T-helper 2 cell treated with Interferon-gamma antibody and Interleukin-4, amounts not matched to agents 5 μg/mL and 100 μg/mL, for 36 hours (primary cell): ENCODE measurements at regions not wholly inside any gene's neighbourhood (a gene's known extent, or its start where the extent isn't known, plus 50 kb on each side); places are given as distances from the start of the nearest gene placed in this dataset.
"Not testable (repeated sequence)": the region's sequence is repeated elsewhere in the genome, so short reads cannot be mapped to it uniquely, and the experiment has no call there.

Source experiments
- DNase-seq: peaks from one replicate; pipeline ENCODE4 v3.0.0; 2021; ENCODE audit warnings: low spot score
- H3K27ac Mint-ChIP-seq: one replicate; pipeline ENCODE4 v1.8.0; 2021; ENCODE audit warnings: mild to moderate bottlenecking, mixed read lengths
- H3K27me3 Mint-ChIP-seq: one replicate; pipeline ENCODE4 v1.8.0; 2021; ENCODE audit warnings: low read depth, mixed read lengths
- H3K36me3 Mint-ChIP-seq: one replicate; pipeline ENCODE4 v1.8.0; 2021; ENCODE audit warnings: low read depth, mixed read lengths
- H3K4me1 Mint-ChIP-seq: one replicate; pipeline ENCODE4 v1.8.0; 2021; ENCODE audit warnings: low read depth, mixed read lengths
- H3K4me3 Mint-ChIP-seq: one replicate; pipeline ENCODE4 v1.8.0; 2022; ENCODE audit warnings: mild to moderate bottlenecking, moderate library complexity, mixed read lengths
- H3K9me3 Mint-ChIP-seq: one replicate; pipeline ENCODE4 v1.8.0; 2021; ENCODE audit warnings: mixed read lengths

- not testable (repeated sequence) for H3K27ac Mint-ChIP-seq, H3K27me3 Mint-ChIP-seq, H3K9me3 Mint-ChIP-seq, H3K36me3 Mint-ChIP-seq, DNase-seq, H3K4me1 Mint-ChIP-seq, H3K4me3 Mint-ChIP-seq
These were observed 617.3 kb downstream of the TRIB2 start for GRCh38 chr2:13334071-13334470.

DNA sequence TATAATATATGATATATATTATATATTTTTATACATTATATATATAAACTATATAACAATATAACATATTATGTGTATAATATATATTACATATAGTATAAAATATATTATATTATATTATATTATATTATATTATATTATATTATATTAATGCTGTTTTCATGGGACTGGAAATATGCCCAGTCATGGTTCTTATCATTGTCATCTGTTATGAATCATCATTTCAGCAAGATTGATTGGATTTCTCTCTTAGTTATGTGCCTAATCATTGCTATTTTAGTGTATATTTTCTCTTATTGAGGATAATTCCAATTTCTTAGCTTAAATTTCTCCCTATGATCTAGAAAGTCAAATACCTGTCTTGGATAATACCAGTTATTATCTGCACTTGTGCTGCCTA, 617.8 kb downstream of the TRIB2 start:
- H3K27me3 Mint-ChIP-seq: no peaks in the 10 kb centered on the region
- H3K9me3 Mint-ChIP-seq: peaks cover 4% of the 10 kb centered on the region
- no peaks in the 10 kb centered on the region for H3K36me3 Mint-ChIP-seq
- no peak for DNase-seq
- H3K4me3 Mint-ChIP-seq: no peak overlapping the region
- H3K4me1 Mint-ChIP-seq: no peaks in the 10 kb centered on the region
- H3K27ac Mint-ChIP-seq: no peak overlapping the region

DNA sequence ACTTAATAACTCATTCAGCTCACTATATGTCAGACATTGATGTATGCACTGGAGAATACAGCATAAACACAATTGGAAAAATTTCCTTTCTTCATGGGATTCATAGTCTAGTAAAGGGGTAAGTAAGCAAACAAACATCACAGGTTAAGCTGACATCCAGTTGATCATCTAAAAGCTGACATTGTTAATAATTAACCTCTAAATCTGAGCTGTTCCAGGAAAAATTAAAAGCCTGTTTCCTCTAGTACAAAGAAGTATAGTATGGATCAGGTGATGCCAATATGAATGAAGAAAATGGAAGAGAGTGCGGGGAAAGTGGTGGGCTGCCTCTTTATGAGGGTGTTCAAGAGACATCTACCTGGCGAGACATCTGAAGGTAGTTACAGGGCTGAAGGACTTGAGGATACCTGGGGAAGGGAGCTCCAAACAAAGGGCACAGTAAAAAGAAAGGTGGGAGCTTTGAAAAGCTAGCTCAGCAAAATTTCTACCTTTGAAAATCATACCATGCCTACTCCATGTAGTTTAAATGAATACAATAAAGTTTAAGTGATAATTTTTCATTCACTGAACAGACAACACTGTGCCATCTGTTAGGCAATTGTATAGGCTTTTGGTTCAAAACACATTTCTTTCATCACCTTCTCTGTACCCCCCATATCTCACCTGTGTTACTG, 619.3 kb downstream of the TRIB2 start:
- H3K9me3 Mint-ChIP-seq: peaks cover 4% of the 10 kb centered on the region
- H3K4me1 Mint-ChIP-seq: no peaks in the 10 kb centered on the region
- H3K27me3 Mint-ChIP-seq: no peaks in the 10 kb centered on the region
- DNase-seq: no peak
- H3K27ac Mint-ChIP-seq: no peak overlapping the region
- no peak overlapping the region for H3K4me3 Mint-ChIP-seq
- no peaks in the 10 kb centered on the region for H3K36me3 Mint-ChIP-seq

- Mint-ChIP-seq H3K9me3 (no peaks in the 10 kb centered on the region), H3K4me3 (no peak overlapping the region), H3K27ac (no peak overlapping the region), H3K4me1 (no peaks in the 10 kb centered on the region), H3K27me3 (no peaks in the 10 kb centered on the region), H3K36me3 (no peaks in the 10 kb centered on the region)
- DNase-seq: no peak
These were observed 634.3 kb downstream of the TRIB2 start for GRCh38 chr2:13351068-13351467.

GRCh38 chr2:13353083-13353482, 636.3 kb downstream of the TRIB2 start:
- Mint-ChIP-seq H3K36me3 (no peaks in the 10 kb centered on the region), H3K9me3 (no peaks in the 10 kb centered on the region), H3K27ac (no peak overlapping the region), H3K4me1 (no peaks in the 10 kb centered on the region), H3K4me3 (no peak overlapping the region), H3K27me3 (no peaks in the 10 kb centered on the region)
- no peak for DNase-seq

DNA sequence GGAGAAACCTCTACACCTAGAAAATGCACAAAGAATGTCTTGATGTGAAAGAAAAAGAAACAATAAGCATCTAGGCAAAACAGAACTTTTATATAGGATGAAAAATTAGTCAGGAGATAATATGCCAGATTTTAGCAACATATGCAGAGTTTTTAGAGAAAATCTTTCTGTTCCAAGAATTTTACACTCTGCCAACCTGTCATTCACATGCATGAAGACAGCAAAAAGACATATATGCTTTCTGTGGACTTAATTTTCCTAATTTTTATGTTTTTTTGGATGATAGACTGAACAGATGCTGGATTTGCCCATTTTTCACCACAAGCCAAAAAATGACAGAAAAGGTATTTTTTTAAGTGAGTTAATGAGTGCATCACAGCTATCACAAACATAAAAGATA, 637.3 kb downstream of the TRIB2 start:
- Mint-ChIP-seq H3K4me3 (no peak overlapping the region), H3K4me1 (no peaks in the 10 kb centered on the region), H3K36me3 (no peaks in the 10 kb centered on the region), H3K9me3 (no peaks in the 10 kb centered on the region), H3K27me3 (no peaks in the 10 kb centered on the region), H3K27ac (no peak overlapping the region)
- no peak for DNase-seq

DNA sequence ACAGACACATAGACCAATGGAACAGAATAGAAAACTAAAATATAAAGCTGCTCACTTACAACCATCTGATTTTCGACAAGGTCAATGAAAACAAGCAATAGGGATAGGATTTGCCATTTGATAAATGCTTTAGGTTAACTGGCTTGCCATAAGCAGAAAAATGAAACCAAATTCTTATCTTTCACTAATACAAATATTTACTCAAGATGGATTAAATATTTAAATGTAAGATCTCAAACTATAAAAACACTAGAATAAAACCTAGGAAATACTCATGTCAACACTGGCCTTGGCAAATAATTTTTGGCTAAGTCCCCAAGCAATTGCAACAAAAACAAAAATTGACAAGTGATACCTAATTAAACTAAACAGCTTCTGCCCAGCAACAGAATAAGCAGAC, 665.2 kb downstream of the TRIB2 start:
- not testable (repeated sequence) for H3K4me3 Mint-ChIP-seq, H3K27ac Mint-ChIP-seq, H3K4me1 Mint-ChIP-seq, H3K27me3 Mint-ChIP-seq, DNase-seq, H3K36me3 Mint-ChIP-seq, H3K9me3 Mint-ChIP-seq

DNA sequence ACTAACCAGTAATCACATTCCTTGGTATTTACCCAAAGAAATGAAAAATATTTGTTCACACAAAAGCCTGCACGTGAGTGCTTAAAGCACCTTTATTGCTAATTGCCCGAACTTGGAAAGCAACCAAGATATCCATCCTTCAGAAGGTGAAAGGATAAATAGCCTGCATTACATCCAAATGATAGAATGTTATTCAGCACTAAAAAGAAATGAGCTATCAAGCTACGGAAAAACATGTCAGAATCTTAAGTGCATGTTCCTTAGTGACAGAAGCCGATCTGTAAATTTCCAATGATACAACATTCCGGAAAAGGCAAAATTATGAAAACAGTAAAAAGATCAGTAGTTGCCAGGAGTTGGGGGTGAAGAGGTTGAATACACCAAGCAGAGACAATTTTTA, 672.4 kb downstream of the TRIB2 start:
- H3K4me3 Mint-ChIP-seq, H3K27ac Mint-ChIP-seq, H3K4me1 Mint-ChIP-seq, H3K36me3 Mint-ChIP-seq, DNase-seq, H3K9me3 Mint-ChIP-seq, H3K27me3 Mint-ChIP-seq: not testable (repeated sequence)

DNA sequence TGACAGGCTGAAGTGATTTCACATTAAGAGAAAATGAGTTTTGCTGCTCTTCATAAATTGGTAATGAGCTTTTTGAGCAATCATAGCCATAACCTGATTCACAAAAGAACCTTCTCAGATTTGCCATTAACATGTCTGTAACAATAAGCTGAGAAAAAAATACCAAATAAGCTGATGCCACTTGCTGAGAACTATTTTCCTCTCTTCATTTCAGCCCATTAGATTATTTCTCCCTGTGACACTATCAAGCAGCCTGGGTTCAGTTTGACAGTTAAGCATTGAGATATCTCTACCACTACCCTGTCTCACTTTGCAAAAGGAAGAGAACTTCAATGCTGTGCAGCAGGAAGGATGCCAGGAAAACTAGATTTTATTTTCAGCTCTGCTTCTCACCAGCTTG, 673.9 kb downstream of the TRIB2 start:
- Mint-ChIP-seq H3K27ac (no peak overlapping the region), H3K4me3 (no peak overlapping the region), H3K4me1 (no peaks in the 10 kb centered on the region), H3K9me3 (peaks cover 6% of the 10 kb centered on the region), H3K36me3 (no peaks in the 10 kb centered on the region), H3K27me3 (no peaks in the 10 kb centered on the region)
- no peak for DNase-seq

DNA sequence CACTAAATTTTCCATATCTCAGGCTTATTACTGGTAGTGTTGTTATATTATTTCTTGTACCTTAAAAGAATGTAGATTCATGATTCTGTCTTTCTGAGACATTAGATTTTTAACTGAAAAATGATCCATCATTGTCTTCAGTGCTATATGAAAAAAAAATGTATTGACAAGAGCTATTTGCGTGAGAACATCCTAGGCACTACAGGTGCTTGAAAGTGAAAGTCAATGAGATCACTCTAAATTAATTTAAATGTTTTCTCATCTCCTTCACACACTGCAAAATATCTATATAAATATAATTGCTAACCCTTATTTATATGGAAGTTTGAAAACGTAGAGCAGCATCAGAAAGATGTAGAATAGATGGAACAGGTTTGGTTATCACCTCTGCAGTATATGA, 684.6 kb downstream of the TRIB2 start:
- H3K9me3 Mint-ChIP-seq: peaks cover 12% of the 10 kb centered on the region
- no peak overlapping the region for H3K4me3 Mint-ChIP-seq
- H3K27ac Mint-ChIP-seq: no peak overlapping the region
- DNase-seq: no peak
- no peaks in the 10 kb centered on the region for H3K4me1 Mint-ChIP-seq
- no peaks in the 10 kb centered on the region for H3K27me3 Mint-ChIP-seq
- no peaks in the 10 kb centered on the region for H3K36me3 Mint-ChIP-seq

DNA sequence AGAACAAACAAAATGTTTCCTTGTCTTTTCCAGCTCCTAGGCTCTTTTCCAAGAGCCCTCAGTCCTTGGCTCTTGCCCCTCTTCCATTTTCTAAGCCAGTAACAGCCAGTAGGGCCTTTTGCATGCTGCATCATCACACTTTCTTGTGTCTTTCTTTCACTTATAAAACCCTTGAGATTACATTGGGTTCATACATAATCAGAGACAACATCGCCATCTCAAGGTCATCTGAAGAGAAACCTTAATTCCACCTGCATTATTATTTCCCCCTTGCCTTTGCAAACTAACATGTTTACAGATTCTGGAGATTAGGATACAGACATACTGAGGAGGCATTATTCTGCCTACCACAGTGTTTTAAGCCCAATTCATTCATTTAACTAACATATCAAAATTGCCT, 697.3 kb downstream of the TRIB2 start:
- H3K9me3 Mint-ChIP-seq: peaks cover 11% of the 10 kb centered on the region
- no peaks in the 10 kb centered on the region for H3K36me3 Mint-ChIP-seq
- DNase-seq: no peak
- no peaks in the 10 kb centered on the region for H3K27me3 Mint-ChIP-seq
- no peak overlapping the region for H3K4me3 Mint-ChIP-seq
- no peaks in the 10 kb centered on the region for H3K4me1 Mint-ChIP-seq
- no peak overlapping the region for H3K27ac Mint-ChIP-seq

GRCh38 chr2:13414897-13415296, 698.2 kb downstream of the TRIB2 start:
- H3K9me3 Mint-ChIP-seq: peaks cover 11% of the 10 kb centered on the region
- no peak overlapping the region for H3K27ac Mint-ChIP-seq
- H3K36me3 Mint-ChIP-seq: no peaks in the 10 kb centered on the region
- DNase-seq: no peak
- H3K4me3 Mint-ChIP-seq: no peak overlapping the region
- no peaks in the 10 kb centered on the region for H3K4me1 Mint-ChIP-seq
- no peaks in the 10 kb centered on the region for H3K27me3 Mint-ChIP-seq

- H3K27me3 Mint-ChIP-seq: no peaks in the 10 kb centered on the region
- no peaks in the 10 kb centered on the region for H3K36me3 Mint-ChIP-seq
- H3K9me3 Mint-ChIP-seq: peaks cover 9% of the 10 kb centered on the region
- no peak overlapping the region for H3K4me3 Mint-ChIP-seq
- DNase-seq: no peak
- H3K27ac Mint-ChIP-seq: no peak overlapping the region
- H3K4me1 Mint-ChIP-seq: no peaks in the 10 kb centered on the region
These were observed 717.2 kb downstream of the TRIB2 start for GRCh38 chr2:13433954-13434353.

- H3K4me1 Mint-ChIP-seq, H3K27ac Mint-ChIP-seq, H3K9me3 Mint-ChIP-seq, DNase-seq, H3K36me3 Mint-ChIP-seq, H3K4me3 Mint-ChIP-seq, H3K27me3 Mint-ChIP-seq: not testable (repeated sequence)
These were observed 727.0 kb downstream of the TRIB2 start for GRCh38 chr2:13443554-13444261.

- Mint-ChIP-seq H3K27ac (no peak overlapping the region), H3K27me3 (no peaks in the 10 kb centered on the region), H3K36me3 (no peaks in the 10 kb centered on the region), H3K4me3 (no peak overlapping the region), H3K4me1 (no peaks in the 10 kb centered on the region), H3K9me3 (peaks cover 5% of the 10 kb centered on the region)
- no peak for DNase-seq
These were observed 745.7 kb downstream of the TRIB2 start for GRCh38 chr2:13462464-13462863.
